Iris pigment epithelial cell (primary cell): ENCODE measurements at regions not wholly inside any gene's neighbourhood (a gene's known extent, or its start where the extent isn't known, plus 50 kb on each side); places are given as distances from the start of the nearest gene placed in this dataset.

Experiments
- DNase-seq: peaks from one replicate; pipeline ENCODE4 v3.0.0-alpha.2; 2011; ENCODE audit warnings: low read depth

DNA sequence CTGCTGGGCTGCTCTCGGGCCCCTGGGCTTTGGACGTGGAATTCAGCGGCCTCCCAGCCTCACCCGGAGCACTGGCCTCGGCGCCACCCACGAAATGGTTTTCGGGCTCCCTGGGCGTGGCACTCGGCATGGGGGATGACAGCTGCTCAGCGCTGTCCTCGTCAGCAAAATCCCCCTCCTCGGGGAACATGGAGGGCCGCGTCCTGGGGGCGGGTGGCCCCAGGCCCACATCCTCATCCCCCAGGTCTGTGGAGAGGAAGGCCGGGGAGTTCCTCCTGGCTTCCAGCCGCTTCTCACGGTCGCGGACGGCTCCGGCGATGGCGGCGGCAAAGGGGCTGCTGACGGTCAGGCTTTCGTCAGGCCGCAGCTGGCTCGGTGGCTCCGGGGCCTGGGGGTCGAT, 88.4 kb downstream of the CTTN start:
- DNase-seq, result no peak

DNA sequence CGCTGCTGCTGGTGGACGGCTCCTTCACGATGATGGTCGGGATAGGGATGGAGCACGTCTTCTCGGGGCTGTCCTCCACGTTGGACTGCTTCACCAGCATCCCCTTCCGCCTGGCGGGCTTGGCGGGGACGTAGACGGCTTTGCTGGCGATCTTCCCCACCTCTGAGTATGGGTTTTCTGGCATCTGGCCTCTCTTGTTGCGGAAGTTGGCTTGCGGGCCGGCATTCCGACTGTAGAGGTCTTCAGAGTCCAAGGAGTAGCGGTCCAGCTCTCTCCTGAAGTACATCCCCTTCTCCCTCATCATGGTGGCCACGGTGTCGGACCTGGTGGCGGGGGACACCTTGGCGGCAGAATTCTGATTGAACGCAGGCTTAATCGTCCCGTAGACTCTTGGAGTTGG, 88.8 kb downstream of the CTTN start:
- DNase-seq, result no peak

DNA sequence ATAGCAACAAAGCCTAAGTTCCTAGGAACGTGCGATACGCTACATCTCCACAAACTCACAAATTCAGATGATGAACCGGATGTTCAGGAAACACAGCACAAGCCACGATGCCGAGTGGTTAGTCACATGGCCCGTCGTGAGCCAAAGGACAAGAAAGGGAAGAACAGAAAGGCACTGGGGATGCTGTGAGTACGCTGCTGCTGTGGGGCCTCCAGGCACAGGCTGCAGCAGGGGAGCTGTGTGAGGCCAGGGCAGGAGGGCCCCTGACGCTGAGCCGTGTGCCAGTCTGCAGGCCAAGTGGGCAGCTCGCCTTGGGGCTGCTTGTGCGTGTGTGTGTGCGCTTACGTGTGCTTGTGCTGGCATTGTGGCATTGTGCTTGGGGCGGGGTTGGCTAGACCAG, 89.4 kb downstream of the CTTN start:
- no peak for DNase-seq

DNA sequence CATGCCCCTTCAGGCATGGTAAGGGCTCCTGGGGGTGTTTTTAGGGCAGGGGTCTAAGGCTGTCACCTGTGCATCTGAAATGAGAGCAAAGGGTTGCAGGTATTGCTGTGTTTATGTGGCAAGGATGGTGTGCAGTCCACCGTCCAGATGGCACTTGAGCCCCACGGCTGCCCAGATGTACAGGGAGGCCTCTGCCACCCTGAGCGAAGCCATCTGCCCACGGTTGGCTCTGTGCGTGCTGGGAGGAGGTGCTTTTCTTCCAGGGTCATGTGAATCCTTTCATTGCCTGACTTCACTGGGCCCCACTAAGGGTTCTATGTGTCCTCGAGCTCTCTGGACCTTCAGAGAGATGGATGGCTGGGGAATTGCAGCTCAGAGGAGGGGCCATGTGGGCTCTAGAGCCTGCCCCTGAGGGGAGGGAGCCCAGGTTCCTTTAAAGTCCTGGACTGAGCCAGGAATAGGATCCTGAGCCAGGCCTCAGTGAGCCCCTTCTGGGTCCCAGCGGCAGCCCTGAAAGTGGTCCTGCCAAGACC, 89.9 kb downstream of the CTTN start:
- DNase-seq, result no peak

DNA sequence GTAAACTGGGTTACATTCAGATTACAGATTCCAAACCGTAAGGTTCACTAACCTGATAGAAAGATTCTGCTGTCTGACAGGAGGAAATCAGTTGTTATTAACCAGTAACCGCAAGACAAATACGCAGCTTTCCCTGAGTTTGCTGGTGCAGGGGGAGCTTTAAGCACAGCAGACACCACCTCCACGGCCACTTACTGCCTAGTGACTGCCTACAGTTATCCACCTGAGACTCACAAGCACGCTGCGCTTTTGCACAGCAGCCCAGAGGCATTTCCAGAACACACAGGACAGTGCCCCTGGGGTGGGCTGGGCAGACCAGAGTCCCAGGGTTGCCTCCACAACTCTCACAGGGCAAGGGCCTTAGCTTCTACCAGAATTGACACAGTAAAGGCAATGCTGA, 90.9 kb downstream of the CTTN start:
- DNase-seq, result no peak

DNA sequence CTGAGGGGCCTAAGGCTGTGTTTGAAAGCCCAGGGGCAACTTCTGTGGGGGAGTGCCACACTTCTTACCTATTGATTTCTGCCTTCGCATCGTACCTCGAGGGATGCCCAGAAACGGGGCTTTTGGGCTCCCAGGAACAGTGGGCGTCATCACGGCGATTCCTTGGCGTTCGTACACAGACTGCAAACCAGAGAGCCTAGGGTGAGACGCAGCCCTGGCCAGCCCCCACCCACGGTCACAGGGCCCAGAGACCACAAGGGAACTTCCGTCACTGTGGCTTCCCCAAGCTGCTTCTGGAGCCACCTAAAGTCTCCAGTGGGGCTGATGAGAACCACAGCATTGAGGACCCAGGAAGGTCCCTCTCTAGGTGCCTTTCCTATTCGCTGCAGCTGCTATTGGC, 91.9 kb downstream of the CTTN start:
- DNase-seq, result no peak

DNA sequence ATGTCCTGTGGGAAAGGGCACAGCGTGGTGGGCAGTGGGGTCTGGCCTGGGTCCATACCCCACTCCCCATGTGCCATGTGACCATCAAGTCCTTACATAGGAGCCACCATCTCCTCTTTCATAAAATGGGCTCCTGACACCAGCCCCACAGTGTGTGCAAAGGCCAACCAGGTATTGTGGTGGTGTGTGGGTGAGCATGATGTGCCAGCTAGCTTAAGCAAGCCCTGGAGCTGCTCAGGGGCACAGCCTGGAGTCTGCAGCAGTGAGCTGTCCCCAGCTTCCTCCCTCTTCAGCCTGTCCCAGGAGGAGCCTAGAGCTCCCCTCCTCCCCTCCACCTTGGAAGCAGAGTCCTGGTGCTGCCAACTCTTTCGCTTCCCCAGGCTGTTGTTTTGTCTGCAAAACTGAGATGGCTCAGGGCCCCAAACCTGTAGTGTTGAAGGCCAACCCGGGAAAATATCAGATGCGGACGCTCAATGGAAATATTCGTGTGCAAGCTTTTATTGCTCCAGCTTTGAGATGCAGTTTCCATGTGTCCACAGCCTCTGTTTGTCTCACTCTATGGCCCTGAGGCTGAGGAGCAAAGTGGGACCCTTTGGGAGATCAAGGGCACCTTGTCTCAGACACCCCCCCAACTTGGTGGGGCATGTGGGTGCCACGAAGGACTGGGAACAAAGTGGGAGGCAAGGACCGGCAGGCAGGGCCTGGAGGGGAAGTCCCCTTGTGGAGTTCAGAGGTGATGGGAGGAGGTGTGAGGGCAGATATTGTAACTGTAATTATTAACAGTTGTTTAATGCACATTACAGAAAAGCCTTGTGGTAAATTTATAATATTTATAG, 92.6 kb downstream of the CTTN start:
- no peak for DNase-seq

DNA sequence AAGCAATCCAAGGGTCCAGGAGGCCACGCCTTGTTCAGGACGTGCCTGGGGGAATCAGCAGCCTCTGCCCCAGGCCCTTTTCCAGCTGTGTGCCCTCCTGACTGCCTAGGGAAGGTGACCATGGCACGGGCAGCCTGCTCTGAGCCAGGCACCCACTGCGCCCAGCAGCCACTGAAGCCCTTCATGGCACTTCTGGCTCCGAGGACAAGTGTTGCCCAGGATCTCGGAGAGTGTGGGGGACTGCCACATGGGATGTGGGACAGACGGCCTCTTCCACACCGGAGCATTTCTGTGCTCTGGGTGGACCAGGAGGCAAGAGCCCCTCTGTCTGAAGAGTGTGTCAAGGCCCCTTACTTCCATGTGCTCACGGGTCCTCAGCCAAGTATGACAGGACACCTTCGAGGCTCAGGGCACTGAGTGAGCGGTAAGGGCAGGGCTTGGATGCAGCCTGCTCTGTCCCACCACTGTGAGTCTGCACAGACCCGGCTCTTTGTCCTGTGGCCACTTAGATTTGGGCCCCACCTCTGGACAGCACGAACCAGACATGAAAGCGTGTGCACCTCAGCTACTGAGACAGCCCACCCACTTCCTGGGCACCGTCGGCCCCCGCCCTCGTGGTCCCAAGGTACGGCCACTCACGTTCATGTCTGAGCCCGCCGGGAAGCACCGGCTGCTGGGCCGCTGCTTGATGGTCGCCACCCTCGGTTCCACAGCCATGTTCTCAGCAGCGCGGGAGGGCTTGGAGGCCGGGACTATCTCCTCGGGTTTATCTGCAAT, 93.6 kb downstream of the CTTN start:
- no peak for DNase-seq

DNA sequence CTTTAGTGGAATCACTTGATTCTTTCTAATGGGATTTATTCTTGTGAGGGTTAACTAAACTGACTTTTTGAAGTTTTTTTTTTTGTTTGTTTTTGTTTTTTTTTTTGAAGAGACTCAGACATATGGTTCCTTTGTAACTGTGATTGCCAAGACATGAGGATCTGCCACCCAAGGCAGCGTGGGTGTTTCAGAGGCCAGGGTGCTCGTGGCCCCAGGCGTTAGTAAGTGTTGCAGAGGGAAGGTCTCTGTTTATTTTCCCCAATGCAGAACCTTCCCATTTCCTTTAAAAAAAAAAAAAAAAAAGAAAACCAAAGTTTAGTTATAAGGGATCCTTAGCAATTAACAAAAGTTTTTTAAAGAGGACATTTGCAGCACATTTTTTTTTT, 94.8 kb downstream of the CTTN start:
- DNase-seq, result no peak

DNA sequence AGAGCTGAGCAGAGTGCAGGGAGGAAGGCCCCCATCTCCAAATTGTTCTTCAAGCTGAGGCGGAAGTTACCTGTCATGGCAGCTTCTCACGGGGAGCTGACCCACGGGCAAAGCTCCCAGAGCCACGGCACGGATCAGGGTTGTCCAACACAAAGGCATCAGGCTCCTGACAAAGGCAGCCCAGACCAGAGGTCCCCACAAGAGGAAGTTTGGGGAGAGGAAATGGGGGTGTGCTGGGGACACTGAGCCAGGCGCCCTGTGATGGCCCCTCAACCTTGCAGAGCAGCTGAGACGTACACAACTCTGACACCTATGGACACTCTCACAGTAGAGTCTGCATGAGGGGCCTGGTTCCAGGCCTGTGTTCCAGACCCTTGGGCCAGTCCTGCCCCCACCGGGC, 95.6 kb downstream of the CTTN start:
- DNase-seq, result no peak

DNA sequence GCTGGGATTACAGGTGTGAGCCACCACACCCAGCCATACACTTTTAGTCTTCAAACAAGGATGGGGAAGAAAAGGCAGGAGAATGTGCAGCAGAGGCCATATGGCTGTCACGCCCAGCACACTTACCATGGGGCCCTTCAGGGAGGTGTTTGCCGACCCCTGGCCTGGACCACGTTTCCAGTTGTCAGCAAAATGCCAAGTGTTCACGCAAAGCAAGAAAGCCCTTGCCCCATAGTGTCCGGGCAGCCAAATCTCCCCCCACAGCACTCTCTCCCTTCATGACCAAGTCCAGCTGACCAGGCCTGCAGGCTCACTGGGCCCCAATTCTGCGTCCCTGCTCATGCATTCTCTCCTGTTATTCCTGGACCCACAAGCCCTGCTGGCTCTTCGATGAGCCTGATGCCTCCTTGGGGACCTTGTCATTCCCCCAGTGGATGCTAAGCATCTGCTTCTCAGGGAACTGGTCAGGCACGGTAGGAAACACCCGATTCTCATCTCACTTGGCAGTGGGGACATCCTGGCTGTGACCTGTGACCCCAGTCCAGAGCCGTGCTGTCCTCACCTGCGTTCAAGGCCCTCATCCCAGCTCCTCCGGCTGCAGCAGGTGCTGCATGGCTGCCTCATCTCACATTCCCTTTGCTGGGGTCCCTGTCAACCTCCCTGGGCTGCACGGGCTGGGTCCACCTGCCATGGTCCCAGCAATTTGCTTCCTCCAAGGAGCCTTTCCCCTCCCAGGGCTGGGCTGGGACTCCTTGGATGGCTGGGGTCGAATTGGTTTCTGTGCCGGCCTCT, 96.4 kb downstream of the CTTN start:
- no peak for DNase-seq

DNA sequence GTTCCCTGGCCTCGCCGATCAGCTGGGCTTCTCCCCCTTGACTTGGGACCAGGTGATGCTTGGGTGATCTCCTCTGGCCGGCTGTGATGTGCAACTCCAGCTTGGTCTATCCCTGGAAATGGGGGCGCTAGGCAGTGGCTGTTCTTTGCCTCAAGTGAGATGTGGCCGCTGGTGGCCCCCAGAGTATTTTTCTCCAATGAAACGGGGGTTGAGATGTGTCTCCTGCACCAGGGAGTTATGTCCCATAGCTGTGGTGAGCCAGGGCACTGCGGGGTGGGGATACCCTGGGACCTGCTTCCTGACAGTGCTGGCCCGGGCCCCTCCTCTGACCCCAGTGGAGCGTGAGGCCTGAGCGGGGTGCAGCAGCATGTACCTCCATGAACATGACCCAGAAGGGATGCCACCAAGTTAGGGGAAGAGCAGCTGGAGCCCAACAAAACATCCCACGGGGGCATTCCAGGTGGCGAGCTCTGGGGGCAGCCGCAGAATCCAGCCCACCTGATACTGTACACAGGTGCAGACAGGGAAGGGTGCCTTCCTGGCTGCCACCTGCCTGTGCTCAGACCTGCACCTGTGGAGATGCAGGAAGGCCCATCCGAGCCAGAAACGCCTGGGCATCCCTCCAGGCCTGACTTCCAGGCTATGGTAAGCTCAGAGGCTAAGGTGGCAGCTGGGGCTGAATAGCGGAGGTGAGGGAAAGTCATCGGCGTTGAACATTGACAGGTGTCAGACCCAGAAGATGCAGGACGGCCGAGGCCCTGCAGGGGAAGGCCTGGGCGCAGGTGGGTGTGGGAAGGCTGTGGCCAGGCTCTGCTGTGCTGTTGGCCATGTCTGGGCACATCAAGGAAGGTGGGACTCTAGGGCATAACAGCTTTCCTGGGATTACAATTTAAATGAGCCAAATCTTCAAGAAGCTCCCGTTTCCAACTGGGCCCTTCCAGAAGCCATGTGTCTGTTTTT, 97.3 kb downstream of the CTTN start:
- DNase-seq, result no peak

DNA sequence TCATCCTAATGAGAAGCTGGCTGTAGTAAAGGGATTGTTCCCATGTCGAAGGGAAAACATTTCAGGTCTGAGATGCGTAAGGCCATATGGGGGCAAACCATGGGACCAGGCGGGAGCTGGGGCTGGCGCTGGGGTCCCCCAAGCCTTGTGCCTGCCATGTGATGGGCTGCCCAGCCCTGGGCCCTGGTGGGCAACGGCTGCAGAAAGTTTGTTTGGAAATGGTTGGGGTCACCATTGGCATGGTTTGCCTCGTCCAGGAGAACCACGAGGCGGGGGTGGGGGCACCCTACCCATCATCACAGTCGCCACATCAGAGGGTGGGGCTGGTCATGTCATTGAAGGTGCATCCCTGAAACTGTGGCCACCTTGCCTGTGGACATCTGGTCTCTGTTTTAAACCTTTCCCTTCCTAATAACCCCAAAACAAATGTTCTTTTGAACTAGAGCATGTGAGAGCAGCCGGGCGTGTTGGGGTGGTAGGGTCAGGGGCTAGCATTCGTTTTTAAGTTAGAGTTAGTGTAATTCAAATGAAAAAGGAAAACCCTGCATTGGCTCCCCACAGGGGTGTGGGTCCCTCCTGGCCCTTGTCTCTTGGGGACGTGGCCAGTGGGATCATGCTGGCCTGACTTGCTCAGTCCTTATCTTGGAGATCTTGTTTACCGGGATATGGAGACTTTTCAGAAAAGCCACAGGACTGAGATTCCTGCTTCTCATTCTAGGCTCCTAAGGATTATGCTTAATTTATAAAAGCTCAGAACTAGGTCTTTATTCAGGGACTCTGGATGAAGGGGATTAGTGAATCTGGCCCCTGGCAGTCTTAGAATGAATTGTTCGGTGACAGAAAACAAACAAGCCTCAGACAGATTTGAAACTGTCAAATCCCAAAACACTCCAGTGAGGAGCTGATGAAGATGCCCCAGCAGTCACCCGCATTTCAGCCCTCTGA, 98.5 kb downstream of the CTTN start:
- DNase-seq, result no peak

DNA sequence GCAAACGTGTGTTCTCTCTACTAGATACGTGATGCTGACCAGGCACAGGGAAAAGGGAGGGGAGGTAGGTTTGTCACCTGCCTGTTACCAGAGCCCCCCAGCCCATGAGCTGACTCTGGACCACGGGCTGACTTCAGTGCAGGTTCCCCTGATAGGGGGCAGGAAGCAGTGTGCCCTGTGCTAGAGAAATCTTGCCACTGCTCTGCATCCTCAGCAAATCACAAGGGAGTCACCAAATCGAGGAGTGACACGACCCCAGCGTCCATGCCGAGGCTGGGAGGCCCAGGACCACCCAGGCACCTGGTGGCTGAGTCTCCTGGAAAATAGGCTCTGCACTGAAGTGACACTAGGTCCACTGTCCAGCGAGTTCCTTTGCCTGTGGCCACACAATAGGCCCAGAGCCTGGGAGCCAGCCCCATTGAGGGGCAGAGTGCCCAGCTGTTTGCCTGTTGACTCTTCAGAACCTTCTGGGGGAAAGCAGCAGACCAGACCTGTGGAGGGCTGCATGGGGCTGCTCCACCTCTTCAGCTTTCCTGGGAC, 99.3 kb downstream of the CTTN start:
- DNase-seq, result no peak

DNA sequence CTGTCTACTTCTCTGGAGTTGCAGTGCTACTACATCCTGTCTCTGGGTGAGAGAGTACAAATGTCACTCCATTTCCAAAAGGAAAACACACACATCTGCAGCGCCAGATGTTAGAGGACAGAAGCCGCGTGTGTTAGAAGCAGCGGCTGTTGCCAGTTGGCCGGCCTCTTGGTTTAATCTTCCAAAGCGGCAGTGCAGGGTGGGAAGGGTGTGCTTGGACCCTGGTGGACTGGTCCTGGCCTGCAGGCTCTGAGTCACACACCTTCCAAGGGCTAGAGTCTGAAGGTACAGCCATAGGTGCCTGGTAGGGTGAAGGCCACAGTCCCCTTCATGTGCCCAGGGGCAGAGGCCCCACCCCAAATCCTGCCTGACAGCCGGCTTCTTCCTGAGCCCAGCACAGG, 99.8 kb downstream of the CTTN start:
- no peak for DNase-seq

DNA sequence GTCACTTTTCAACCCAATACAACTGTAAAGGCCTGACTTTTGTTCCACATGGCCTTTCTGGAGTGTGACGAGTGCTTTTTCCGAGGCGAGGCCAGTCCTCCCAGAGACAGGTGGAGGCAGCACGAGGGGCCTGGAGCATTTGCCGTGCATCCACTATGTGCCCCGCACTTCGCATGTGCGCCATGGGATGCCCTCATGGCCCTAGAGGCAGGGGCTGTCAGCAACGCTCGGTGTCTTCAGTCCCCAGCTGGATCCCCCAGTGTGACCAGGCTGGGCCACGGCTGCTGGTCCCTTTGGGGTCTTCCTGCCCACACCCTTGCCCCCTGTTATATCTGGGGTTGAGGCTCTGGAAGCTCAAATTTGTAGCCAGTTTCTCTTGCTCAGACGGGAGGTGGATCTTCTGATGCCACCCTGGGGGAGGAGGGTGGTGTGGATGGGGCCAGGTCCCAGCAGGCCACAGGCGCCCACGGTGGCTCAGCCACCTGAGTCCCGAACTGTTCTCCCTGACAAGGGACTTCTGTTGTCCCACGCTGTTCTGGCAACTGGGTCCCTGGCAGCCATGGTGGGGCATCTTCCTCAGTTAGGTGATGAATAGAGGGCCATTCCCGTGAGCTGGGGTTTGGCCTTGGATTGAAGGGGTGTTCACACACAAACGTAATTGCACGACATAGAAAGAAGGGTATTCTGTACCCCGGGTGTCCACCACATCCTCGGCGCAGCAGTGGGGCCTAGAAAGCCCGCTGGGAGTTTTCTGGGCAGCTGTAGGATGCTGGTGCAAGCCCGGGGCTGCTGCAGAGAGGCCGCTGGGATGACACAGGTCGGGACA, 100.9 kb downstream of the CTTN start:
- no peak for DNase-seq

DNA sequence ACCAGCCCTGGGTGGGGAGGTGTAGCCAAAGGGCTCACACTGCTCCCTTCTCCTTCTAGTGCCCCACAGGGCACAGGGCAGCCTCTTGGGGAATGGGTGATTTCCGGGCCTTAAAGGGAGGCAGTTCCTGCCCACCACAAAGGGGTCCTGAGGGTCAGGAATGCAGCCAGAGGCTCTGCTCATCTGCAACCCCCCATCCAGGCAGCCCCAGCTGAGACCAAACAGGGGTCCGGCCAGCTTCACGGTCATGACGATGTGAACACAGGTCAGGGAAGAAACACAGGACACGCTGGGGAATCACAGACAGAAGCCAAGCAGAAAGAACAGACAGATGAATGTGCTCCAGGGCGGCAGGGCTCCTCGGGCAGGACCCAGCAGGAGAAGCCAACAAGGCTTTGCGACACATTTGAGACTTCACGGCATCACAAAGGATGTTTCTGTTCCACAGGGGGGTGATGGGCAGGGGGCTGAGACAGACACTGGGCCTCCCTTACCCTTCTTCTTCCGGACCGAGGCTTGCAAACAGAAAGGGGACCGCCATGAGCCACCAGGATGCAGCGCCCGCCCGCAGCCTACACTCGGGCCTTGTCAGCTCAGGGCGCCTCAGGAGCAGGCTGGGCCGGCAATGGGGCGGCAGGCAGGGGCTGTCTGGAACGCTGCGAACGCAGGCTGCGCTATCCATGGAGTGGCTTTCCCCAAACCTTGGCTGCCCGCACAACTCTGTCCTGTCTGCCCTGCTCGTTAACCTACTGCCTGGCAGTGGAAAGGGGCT, 101.9 kb downstream of the CTTN start:
- DNase-seq, result no peak
